H1 (cell line): ENCODE measurements at regions not wholly inside any gene's neighbourhood (a gene's known extent, or its start where the extent isn't known, plus 50 kb on each side); places are given as distances from the start of the nearest gene placed in this dataset.

Experiments used
- CTCF ChIA-PET: fragments of 300-600 bp; sonication (Branson Sonifier 250); formaldehyde crosslinking; loops from one replicate; lab custom pipeline; 2021; ENCODE audit not compliant: partially characterized antibody; lab: Charles Lee
- POLR2A ChIA-PET: fragments of 300-600 bp; sonication (Branson Sonifier 250); formaldehyde crosslinking; loops from one replicate; lab custom pipeline; 2021; ENCODE audit warnings: inconsistent platforms; ENCODE audit not compliant: partially characterized antibody; lab: Charles Lee
- DNase-seq, 2 experiments: peaks; one replicate each; pipeline versions ENCODE4 v3.0.0 to v3.0.0-alpha.2; 2010 to 2022; ENCODE audit warnings: low spot score in 2 of 2, low read depth in 1 of 2, mixed read lengths in 1 of 2
- FAIRE-seq: peaks from 2 replicates; lab custom pipeline; 2011; peaks lifted over from hg19 to GRCh38; lab: Jason Lieb, UNC
- H2AFZ ChIP-seq: 2 replicates; pipeline ENCODE4 v1.8.1; 2012; ENCODE audit warnings: low read length, inconsistent platforms
- H2AK5ac ChIP-seq: 2 replicates; pipeline ENCODE4 v1.6.1; 2013; ENCODE audit warnings: low read depth, low read length
- H2BK120ac ChIP-seq: replicated peaks from 2 replicates; pipeline ENCODE3; 2013; ENCODE audit warnings: low read depth, low read length, inconsistent platforms
- H2BK12ac ChIP-seq: 2 replicates; pipeline ENCODE4 v1.6.1; 2013; ENCODE audit warnings: low read depth, low read length
- H2BK15ac ChIP-seq: 2 replicates; pipeline ENCODE4 v1.6.1; 2013; ENCODE audit warnings: low read length
- H2BK20ac ChIP-seq: 2 replicates; pipeline ENCODE4 v1.6.1; 2013; ENCODE audit warnings: low read length
- H2BK5ac ChIP-seq: 2 replicates; pipeline ENCODE4 v1.6.1; 2013; ENCODE audit warnings: low read depth, low read length
- H3K14ac ChIP-seq: 2 replicates; pipeline ENCODE4 v1.6.1; 2013; ENCODE audit warnings: inconsistent platforms; ENCODE audit not compliant: insufficient read length
- H3K18ac ChIP-seq: 2 replicates; pipeline ENCODE4 v1.6.1; 2013; ENCODE audit warnings: low read length; ENCODE audit errors: extremely low read depth
- H3K23ac ChIP-seq: 2 replicates; pipeline ENCODE4 v1.6.1; 2013; ENCODE audit warnings: inconsistent platforms; ENCODE audit not compliant: insufficient read length
- H3K23me2 ChIP-seq: 2 replicates; pipeline ENCODE4 v1.6.1; 2013; ENCODE audit warnings: low read depth, low read length
- H3K27ac ChIP-seq: 2 replicates; pipeline ENCODE4 v1.6.1; 2011; ENCODE audit warnings: low read depth, low read length, inconsistent platforms
- H3K27me3 ChIP-seq, 4 experiments: replicated peaks in 1 of 4; 1 replicate in 1 of 4; 2 replicates in 3 of 4; pipeline versions ENCODE4 v1.6.1 to v1.8.1; 2011 to 2013; ENCODE audit warnings: low read length in 3 of 4, mild to moderate bottlenecking in 3 of 4, inconsistent platforms in 2 of 4, mixed read lengths in 2 of 4, moderate library complexity in 1 of 4; ENCODE audit not compliant: control insufficient read depth in 3 of 4, insufficient read depth in 3 of 4; ENCODE audit errors: extremely low read depth in 1 of 4
- H3K36me3 ChIP-seq, 4 experiments: 2 replicates each; pipeline versions ENCODE4 v1.6.1 to v1.8.1; 2011 to 2013; ENCODE audit warnings: mild to moderate bottlenecking in 4 of 4, low read length in 3 of 4, moderate library complexity in 2 of 4, control low read depth in 1 of 4, inconsistent platforms in 1 of 4; ENCODE audit not compliant: insufficient read depth in 4 of 4, control insufficient read depth in 2 of 4
- H3K4ac ChIP-seq: replicated peaks from 2 replicates; pipeline ENCODE3; 2013; ENCODE audit warnings: low read length, low read depth, mixed read lengths, inconsistent platforms; ENCODE audit not compliant: insufficient read length
- H3K4me1 ChIP-seq, 4 experiments: replicated peaks in 1 of 4; 1 replicate in 1 of 4; 2 replicates in 3 of 4; pipeline versions ENCODE4 v1.6.1 to v1.8.1; 2011 to 2013; ENCODE audit warnings: low read length in 3 of 4, inconsistent platforms in 2 of 4, mixed read lengths in 1 of 4; ENCODE audit not compliant: insufficient read depth in 4 of 4, control insufficient read depth in 3 of 4
- H3K4me2 ChIP-seq, 2 experiments: 2 replicates each; pipeline versions ENCODE4 v1.6.1 to v1.8.1; 2011 to 2013; ENCODE audit warnings: low read depth in 2 of 2, low read length in 2 of 2, control low read depth in 1 of 2, inconsistent platforms in 1 of 2, mild to moderate bottlenecking in 1 of 2; ENCODE audit not compliant: insufficient read depth in 1 of 2
- H3K4me3 ChIP-seq, 4 experiments: fragments of 200-600, 300-600 bp in 1 of 4; sonication (generic), shearing (Covaris generic), sonication (Bioruptor Twin) in 1 of 4; 2 replicates each; pipeline versions ENCODE4 v1.5.1 to v1.8.1; 2011 to 2016; ENCODE audit warnings: low read length in 4 of 4, low read depth in 3 of 4, control low read depth in 2 of 4, inconsistent platforms in 2 of 4, mild to moderate bottlenecking in 2 of 4, mixed read lengths in 1 of 4, moderate library complexity in 1 of 4; ENCODE audit not compliant: insufficient read depth in 2 of 4; ENCODE audit errors: extremely low read depth in 1 of 4
- H3K56ac ChIP-seq: replicated peaks from 2 replicates; pipeline ENCODE3; 2013; ENCODE audit warnings: low read depth, mild to moderate bottlenecking, mixed read lengths, low read length, inconsistent platforms; ENCODE audit not compliant: insufficient read length
- H3K79me1 ChIP-seq: 2 replicates; pipeline ENCODE4 v1.6.1; 2013; ENCODE audit warnings: low read depth, low read length, control low read depth
- H3K79me2 ChIP-seq, 2 experiments: 2 replicates each; pipeline versions ENCODE4 v1.6.1 to v1.8.1; 2012 to 2013; ENCODE audit warnings: low read length in 2 of 2, mild to moderate bottlenecking in 2 of 2, inconsistent platforms in 1 of 2; ENCODE audit not compliant: insufficient read depth in 2 of 2, control insufficient read depth in 1 of 2
- H3K9ac ChIP-seq, 4 experiments: replicated peaks in 1 of 4; 1 replicate in 1 of 4; 2 replicates in 3 of 4; pipeline versions ENCODE4 v1.6.1 to v1.8.1; 2011 to 2013; ENCODE audit warnings: low read depth in 3 of 4, low read length in 3 of 4, control low read depth in 2 of 4, mild to moderate bottlenecking in 2 of 4, moderate library complexity in 2 of 4, inconsistent platforms in 1 of 4; ENCODE audit errors: extremely low read depth in 1 of 4
- H3K9me3 ChIP-seq, 2 experiments: 2 replicates each; pipeline versions ENCODE4 v1.6.1 to v1.8.1; 2012 to 2013; ENCODE audit warnings: mild to moderate bottlenecking in 2 of 2, moderate library complexity in 2 of 2, control low read depth in 1 of 2, inconsistent platforms in 1 of 2, low read depth in 1 of 2, low read length in 1 of 2, mixed read lengths in 1 of 2; ENCODE audit not compliant: insufficient read depth in 2 of 2
- H4K20me1 ChIP-seq, 2 experiments: replicated peaks in 1 of 2; 2 replicates each; pipeline versions ENCODE3 to v1.8.1; 2011 to 2013; ENCODE audit warnings: inconsistent platforms in 2 of 2, low read length in 2 of 2, mild to moderate bottlenecking in 1 of 2; ENCODE audit not compliant: insufficient read depth in 2 of 2, control insufficient read depth in 1 of 2
- H4K5ac ChIP-seq: 2 replicates; pipeline ENCODE4 v1.6.1; 2013; ENCODE audit warnings: low read length, low read depth, mixed read lengths, inconsistent platforms; ENCODE audit not compliant: insufficient read length
- H4K8ac ChIP-seq: 2 replicates; pipeline ENCODE4 v1.8.0; 2013; ENCODE audit warnings: mild to moderate bottlenecking, moderate library complexity, low read length, inconsistent platforms; ENCODE audit not compliant: insufficient read depth; ENCODE audit errors: extremely low read depth
- H4K91ac ChIP-seq: replicated peaks from 2 replicates; pipeline ENCODE3; 2013; ENCODE audit warnings: low read length, mixed read lengths, inconsistent platforms; ENCODE audit not compliant: insufficient read length
- ASH2L ChIP-seq: fragments of 200-600, 300-600 bp; sonication (generic); IDR thresholded peaks from one replicate; pipeline ENCODE4 v1.7.1; 2017; ENCODE audit warnings: low read length
- EGR1 ChIP-seq: IDR thresholded peaks from 2 replicates; pipeline ENCODE4 v1.6.1; 2011; ENCODE audit warnings: low read depth, low read length, borderline replicate concordance
- EP300 ChIP-seq, 2 experiments: IDR thresholded peaks; 1 replicate in 1 of 2; 2 replicates in 1 of 2; pipeline ENCODE4 v1.6.1; 2011 to 2012; ENCODE audit warnings: low read depth in 2 of 2, low read length in 2 of 2, mild to moderate bottlenecking in 2 of 2, borderline replicate concordance in 1 of 2, inconsistent platforms in 1 of 2, moderate library complexity in 1 of 2
- FOSL1 ChIP-seq: IDR thresholded peaks from 2 replicates; pipeline ENCODE4 v1.6.1; 2011; ENCODE audit warnings: mild to moderate bottlenecking, low read depth, low read length, moderate library complexity; ENCODE audit not compliant: insufficient read depth
- HDAC6 ChIP-seq: IDR thresholded peaks from one replicate; pipeline ENCODE4 v1.7.1; 2012; ENCODE audit warnings: low read depth, mild to moderate bottlenecking, inconsistent platforms, low read length, moderate library complexity
- JUND ChIP-seq: IDR thresholded peaks from 2 replicates; pipeline ENCODE4 v1.6.1; 2011; ENCODE audit warnings: mild to moderate bottlenecking, improper control_type of control experiment, low read length
- KDM1A ChIP-seq: fragments of 200-600, 300-600 bp; sonication (generic); IDR thresholded peaks from 2 replicates; pipeline ENCODE4 v1.7.1; 2016; ENCODE audit warnings: mild to moderate bottlenecking, low read length, borderline replicate concordance
- KDM5A ChIP-seq: fragments of 200-600 bp; IDR thresholded peaks from 2 replicates; pipeline ENCODE4 v1.7.1; 2012; ENCODE audit warnings: mild to moderate bottlenecking, low read length, inconsistent platforms, mixed read lengths
- RAD21 ChIP-seq, 2 experiments: IDR thresholded peaks in 1 of 2; conservative IDR thresholded peaks in 1 of 2; 2 replicates each; pipeline ENCODE4 v1.6.1; 2011; ENCODE audit warnings: low read depth in 2 of 2, low read length in 2 of 2, improper control_type of control experiment in 1 of 2, inconsistent platforms in 1 of 2, mild to moderate bottlenecking in 1 of 2, moderate library complexity in 1 of 2
- RFX5 ChIP-seq: IDR thresholded peaks from 2 replicates; pipeline ENCODE4 v1.6.1; 2011; ENCODE audit warnings: low read depth, low read length, improper control_type of control experiment, borderline replicate concordance
- SIN3A ChIP-seq, 2 experiments: IDR thresholded peaks in 1 of 2; conservative IDR thresholded peaks in 1 of 2; 2 replicates each; pipeline ENCODE4 v1.6.1; 2011 to 2012; ENCODE audit warnings: low read length in 2 of 2, improper control_type of control experiment in 1 of 2, low read depth in 1 of 2, mild to moderate bottlenecking in 1 of 2
- TAF7 ChIP-seq: optimal IDR thresholded peaks from 2 replicates; pipeline ENCODE3; 2011; ENCODE audit warnings: low read depth, mild to moderate bottlenecking, inconsistent platforms, low read length, moderate library complexity, borderline replicate concordance
- WGBS, 2 experiments: shearing (Covaris generic) in 1 of 2; methylation state at CpG; one replicate each; pipeline versions ENCODE4 v1.1.6 to v1.1.7; 2013 to 2015; ENCODE audit warnings: low lambda C conversion rate in 2 of 2, mixed read lengths in 2 of 2, inconsistent platforms in 1 of 2, low coverage in 1 of 2, missing lambda C conversion rate in 1 of 2; ENCODE audit not compliant: insufficient replicate concordance in 2 of 2, insufficient coverage in 1 of 2, insufficient read length in 1 of 2; ENCODE audit errors: extremely low coverage in 1 of 2, missing lambda C conversion rate in 1 of 2; 5-methylcytosine and 5-hydroxymethylcytosine counted together

GRCh38 chr7:82675396-82675795 lies 231.8 kb upstream of the CACNA2D1 start:
- H3K36me3 ChIP-seq, result no peaks in the 10 kb centered on the region
- WGBS, 2 experiments, result 80% methylated on average over 2 of the region's 2 CpGs; no CpG with 5 or more reads in 1 of the 2 experiments
- H2AK5ac ChIP-seq, result no peak overlapping the region
- no peak overlapping the region for H3K14ac ChIP-seq
- H3K4ac ChIP-seq, result no peak overlapping the region
- H2BK15ac ChIP-seq, result no peak overlapping the region
- H2BK120ac ChIP-seq, result no peak overlapping the region
- no peak overlapping the region for H3K4me3 ChIP-seq
- no peak overlapping the region for H3K9ac ChIP-seq
- no peak overlapping the region for H4K91ac ChIP-seq
- H3K79me2 ChIP-seq, result no peaks in the 10 kb centered on the region
- no peaks in the 10 kb centered on the region for H3K23me2 ChIP-seq
- H3K79me1 ChIP-seq, result no peaks in the 10 kb centered on the region
- no peaks in the 10 kb centered on the region for H3K9me3 ChIP-seq
- TF ChIP-seq ASH2L, result no peak
- TF ChIP-seq SIN3A (conservative IDR thresholded peaks at IDR 0.05 in 1 of 2, IDR thresholded peaks at IDR 0.05 in 1 of 2; ENCODE audit: low read depth in 1 of 2, low read length in 2 of 2), result no peak
- TF ChIP-seq EGR1, result no peak
- TF ChIP-seq TAF7, result no peak
- TF ChIP-seq KDM5A, result no peak
- no peak for TF ChIP-seq FOSL1
- no peak for TF ChIP-seq RAD21 (IDR thresholded peaks at IDR 0.05 in 1 of 2, conservative IDR thresholded peaks at IDR 0.05 in 1 of 2; ENCODE audit: low read depth in 2 of 2, low read length in 2 of 2)
- TF ChIP-seq EP300 (IDR thresholded peaks at IDR 0.05; ENCODE audit: borderline replicate concordance in 1 of 2, low read depth in 2 of 2, low read length in 2 of 2), result no peak
- TF ChIP-seq HDAC6, result no peak
- no peak for TF ChIP-seq KDM1A
- TF ChIP-seq JUND, result no peak
- TF ChIP-seq RFX5, result no peak
- H3K56ac ChIP-seq, result no peak overlapping the region
- no peak overlapping the region for H2BK20ac ChIP-seq
- peaks cover 0 to 4% (median 0%) of the 10 kb centered on the region in 4 experiments; a peak in 1 of 7 replicates for H3K4me1 ChIP-seq
- no peak overlapping the region for H4K8ac ChIP-seq
- no peak overlapping the region for H3K18ac ChIP-seq
- no peak overlapping the region for H3K23ac ChIP-seq
- H2BK5ac ChIP-seq, result no peak overlapping the region
- no peak for DNase-seq
- no peak overlapping the region for H2BK12ac ChIP-seq
- no peak overlapping the region for H4K5ac ChIP-seq
- H3K27ac ChIP-seq, result no peak overlapping the region
- ChIA-PET POLR2A (no interaction called here), CTCF (no interaction called here)
- no peak for FAIRE-seq
- H4K20me1 ChIP-seq, result no peaks in the 10 kb centered on the region
- H3K4me2 ChIP-seq, result no peak overlapping the region
- H3K27me3 ChIP-seq, result no peaks in the 10 kb centered on the region
- H2AFZ ChIP-seq, result no peak overlapping the region
